ENCODE measurements at regions not wholly inside any gene's neighbourhood (a gene's known extent, or its start where the extent isn't known, plus 50 kb on each side); places are given as distances from the start of the nearest gene placed in this dataset.
"Not testable (repeated sequence)": the region's sequence is repeated elsewhere in the genome, so short reads cannot be mapped to it uniquely, and the experiment has no call there.

- H3K4me3 ChIP-seq (ENCODE audit: low read length): no peak overlapping the region
- H3K27ac ChIP-seq (ENCODE audit: low read depth, low read length): no peak overlapping the region
- H3K36me3 ChIP-seq (ENCODE audit: insufficient read depth, low read length): no peaks in the 10 kb centered on the region
- H3K4me1 ChIP-seq (ENCODE audit: insufficient read depth, low read length): no peaks in the 10 kb centered on the region
- H3K9ac ChIP-seq (ENCODE audit: low read depth, low read length): no peak overlapping the region
- H3K27me3 ChIP-seq (ENCODE audit: insufficient read depth, low read length): no peaks in the 10 kb centered on the region
- no peaks in the 10 kb centered on the region for H3K9me3 ChIP-seq (ENCODE audit: insufficient read depth, low read depth, low read length)
These were observed 114.3 kb upstream of the IL1RAPL1 start for GRCh38 chrX:28472926-28473325.

GRCh38 chrX:28487818-28488217, 99.4 kb upstream of the IL1RAPL1 start:
- H3K27ac ChIP-seq (ENCODE audit: low read depth, low read length): no peak overlapping the region
- H3K4me3 ChIP-seq (ENCODE audit: low read length): no peak overlapping the region

GRCh38 chrX:28491322-28491721, 95.9 kb upstream of the IL1RAPL1 start:
- Histone ChIP-seq H3K27me3 (ENCODE audit: insufficient read depth, low read length) (no peaks in the 10 kb centered on the region), H3K4me1 (ENCODE audit: insufficient read depth, low read length) (0 out of 2 replicates have a peak, but pooled peaks cover 3% of the 10 kb centered on the region), H3K36me3 (ENCODE audit: insufficient read depth, low read length) (no peaks in the 10 kb centered on the region), H3K9ac (ENCODE audit: low read depth, low read length) (no peak overlapping the region), H3K27ac (ENCODE audit: low read depth, low read length) (no peak overlapping the region), H3K9me3 (ENCODE audit: insufficient read depth, low read depth, low read length) (no peaks in the 10 kb centered on the region), H3K4me3 (ENCODE audit: low read length) (no peak overlapping the region)

More at GRCh38 chrX:28487818-28488217, 99.4 kb upstream of the IL1RAPL1 start:
- no peaks in the 10 kb centered on the region for H3K27me3 ChIP-seq (ENCODE audit: insufficient read depth, low read length)
- WGBS: 96% methylated on average over 3 of the region's 3 CpGs
- H3K4me1 ChIP-seq (ENCODE audit: insufficient read depth, low read length): 0 out of 2 replicates have a peak, but pooled peaks cover 3% of the 10 kb centered on the region
- no peaks in the 10 kb centered on the region for H3K9me3 ChIP-seq (ENCODE audit: insufficient read depth, low read depth, low read length)
- no peak overlapping the region for H3K9ac ChIP-seq (ENCODE audit: low read depth, low read length)
- H3K36me3 ChIP-seq (ENCODE audit: insufficient read depth, low read length): no peaks in the 10 kb centered on the region

GRCh38 chrX:28491941-28492340, 95.3 kb upstream of the IL1RAPL1 start:
- H3K9ac ChIP-seq (ENCODE audit: low read depth, low read length): no peak overlapping the region
- no peaks in the 10 kb centered on the region for H3K9me3 ChIP-seq (ENCODE audit: insufficient read depth, low read depth, low read length)
- no peak overlapping the region for H3K27ac ChIP-seq (ENCODE audit: low read depth, low read length)
- no peaks in the 10 kb centered on the region for H3K36me3 ChIP-seq (ENCODE audit: insufficient read depth, low read length)
- no peak overlapping the region for H3K4me3 ChIP-seq (ENCODE audit: low read length)
- H3K27me3 ChIP-seq (ENCODE audit: insufficient read depth, low read length): no peaks in the 10 kb centered on the region
- H3K4me1 ChIP-seq (ENCODE audit: insufficient read depth, low read length): 0 out of 2 replicates have a peak, but pooled peaks cover 3% of the 10 kb centered on the region
- WGBS: 92% methylated on average over 3 of the region's 6 CpGs

GRCh38 chrX:28498658-28499057, 88.6 kb upstream of the IL1RAPL1 start:
- Histone ChIP-seq H3K36me3 (ENCODE audit: insufficient read depth, low read length) (no peaks in the 10 kb centered on the region), H3K27ac (ENCODE audit: low read depth, low read length) (0 out of 2 replicates have a peak overlapping the region, but pooled peaks have one; percentile 55), H3K9me3 (ENCODE audit: insufficient read depth, low read depth, low read length) (no peaks in the 10 kb centered on the region), H3K27me3 (ENCODE audit: insufficient read depth, low read length) (no peaks in the 10 kb centered on the region), H3K4me3 (ENCODE audit: low read length) (no peak overlapping the region), H3K4me1 (ENCODE audit: insufficient read depth, low read length) (peaks cover 33% of the 10 kb centered on the region), H3K9ac (ENCODE audit: low read depth, low read length) (no peak overlapping the region; the same call in 1 of the 2 replicates)
- WGBS: 0% methylated on average over 3 of the region's 3 CpGs

GRCh38 chrX:28502667-28503066, 84.6 kb upstream of the IL1RAPL1 start:
- not testable (repeated sequence) for H3K27ac ChIP-seq (ENCODE audit: low read depth, low read length)

GRCh38 chrX:28507650-28508049, 79.6 kb upstream of the IL1RAPL1 start:
- not testable (repeated sequence) for H3K9me3 ChIP-seq (ENCODE audit: insufficient read depth, low read depth, low read length); H3K9ac ChIP-seq (ENCODE audit: low read depth, low read length); H3K36me3 ChIP-seq (ENCODE audit: insufficient read depth, low read length); H3K27me3 ChIP-seq (ENCODE audit: insufficient read depth, low read length); H3K4me3 ChIP-seq (ENCODE audit: low read length); H3K4me1 ChIP-seq (ENCODE audit: insufficient read depth, low read length)
- peak overlapping the region; percentile 23; the same call in 1 of the 2 replicates for H3K27ac ChIP-seq (ENCODE audit: low read depth, low read length)
- 38% methylated on average over 3 of the region's 3 CpGs for WGBS

More at GRCh38 chrX:28502667-28503066, 84.6 kb upstream of the IL1RAPL1 start:
- not testable (repeated sequence) for H3K27me3 ChIP-seq (ENCODE audit: insufficient read depth, low read length); H3K4me3 ChIP-seq (ENCODE audit: low read length); H3K9me3 ChIP-seq (ENCODE audit: insufficient read depth, low read depth, low read length); H3K36me3 ChIP-seq (ENCODE audit: insufficient read depth, low read length); H3K9ac ChIP-seq (ENCODE audit: low read depth, low read length)
- WGBS: 53% methylated on average over 6 of the region's 6 CpGs
- peaks cover 29% of the 10 kb centered on the region for H3K4me1 ChIP-seq (ENCODE audit: insufficient read depth, low read length)

- no peak overlapping the region for H3K27ac ChIP-seq (ENCODE audit: low read depth, low read length)
- H3K27me3 ChIP-seq (ENCODE audit: insufficient read depth, low read length): no peaks in the 10 kb centered on the region
- peaks cover 10% of the 10 kb centered on the region; the same call in 1 of the 2 replicates for H3K4me1 ChIP-seq (ENCODE audit: insufficient read depth, low read length)
- no peak overlapping the region for H3K9ac ChIP-seq (ENCODE audit: low read depth, low read length)
- no peaks in the 10 kb centered on the region for H3K9me3 ChIP-seq (ENCODE audit: insufficient read depth, low read depth, low read length)
- H3K4me3 ChIP-seq (ENCODE audit: low read length): no peak overlapping the region
- no peaks in the 10 kb centered on the region for H3K36me3 ChIP-seq (ENCODE audit: insufficient read depth, low read length)
- 88% methylated on average over 2 of the region's 2 CpGs for WGBS
These were observed 66.5 kb upstream of the IL1RAPL1 start for GRCh38 chrX:28520786-28521185.

- H3K9me3 ChIP-seq (ENCODE audit: insufficient read depth, low read depth, low read length); H3K27ac ChIP-seq (ENCODE audit: low read depth, low read length); H3K4me1 ChIP-seq (ENCODE audit: insufficient read depth, low read length); H3K9ac ChIP-seq (ENCODE audit: low read depth, low read length); H3K4me3 ChIP-seq (ENCODE audit: low read length); H3K27me3 ChIP-seq (ENCODE audit: insufficient read depth, low read length); H3K36me3 ChIP-seq (ENCODE audit: insufficient read depth, low read length): not testable (repeated sequence)
- WGBS: 91% methylated on average over 5 of the region's 5 CpGs
These were observed 58.9 kb upstream of the IL1RAPL1 start for GRCh38 chrX:28528354-28528753.
